OCI-LY3 (cell line): ENCODE measurements at regions not wholly inside any gene's neighbourhood (a gene's known extent, or its start where the extent isn't known, plus 50 kb on each side); places are given as distances from the start of the nearest gene placed in this dataset.

Experiments
- EZH2phosphoT487 ChIP-seq: fragments of 200-600 bp; shearing (Covaris generic); IDR thresholded peaks from 2 replicates; pipeline ENCODE4 v1.6.1; 2018; ENCODE audit warnings: antibody characterized with exemption, mixed run types, low read depth
- TF ChIP-seq, protein P1 (sequence below): fragments of 200-600, 300-600 bp; sonication (generic); IDR thresholded peaks from 2 replicates; pipeline ENCODE4 v1.5.1; 2014; ENCODE audit warnings: antibody characterized with exemption, low read length, low read depth

DNA sequence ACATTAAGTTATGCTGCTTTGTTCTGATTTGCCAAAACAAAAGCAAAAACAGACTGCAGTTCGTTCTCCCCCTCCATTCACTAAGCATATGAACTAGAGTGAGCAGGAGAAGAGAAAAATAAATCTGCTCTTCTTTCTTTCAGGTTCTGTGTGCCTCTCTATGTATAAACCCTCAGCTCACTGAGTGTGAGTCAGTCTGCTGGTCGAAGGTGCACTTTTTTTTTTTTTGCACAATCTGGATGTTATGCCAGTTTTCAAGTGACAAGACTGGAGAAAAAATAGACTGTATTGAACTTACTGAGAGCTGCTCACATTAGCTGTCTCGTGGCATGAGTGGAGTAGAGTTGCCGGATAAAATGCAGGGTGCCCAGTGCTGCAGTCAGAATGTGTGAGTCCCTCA is 244.6 kb upstream of the ATP10B start:
- TF ChIP-seq, protein P1, sequence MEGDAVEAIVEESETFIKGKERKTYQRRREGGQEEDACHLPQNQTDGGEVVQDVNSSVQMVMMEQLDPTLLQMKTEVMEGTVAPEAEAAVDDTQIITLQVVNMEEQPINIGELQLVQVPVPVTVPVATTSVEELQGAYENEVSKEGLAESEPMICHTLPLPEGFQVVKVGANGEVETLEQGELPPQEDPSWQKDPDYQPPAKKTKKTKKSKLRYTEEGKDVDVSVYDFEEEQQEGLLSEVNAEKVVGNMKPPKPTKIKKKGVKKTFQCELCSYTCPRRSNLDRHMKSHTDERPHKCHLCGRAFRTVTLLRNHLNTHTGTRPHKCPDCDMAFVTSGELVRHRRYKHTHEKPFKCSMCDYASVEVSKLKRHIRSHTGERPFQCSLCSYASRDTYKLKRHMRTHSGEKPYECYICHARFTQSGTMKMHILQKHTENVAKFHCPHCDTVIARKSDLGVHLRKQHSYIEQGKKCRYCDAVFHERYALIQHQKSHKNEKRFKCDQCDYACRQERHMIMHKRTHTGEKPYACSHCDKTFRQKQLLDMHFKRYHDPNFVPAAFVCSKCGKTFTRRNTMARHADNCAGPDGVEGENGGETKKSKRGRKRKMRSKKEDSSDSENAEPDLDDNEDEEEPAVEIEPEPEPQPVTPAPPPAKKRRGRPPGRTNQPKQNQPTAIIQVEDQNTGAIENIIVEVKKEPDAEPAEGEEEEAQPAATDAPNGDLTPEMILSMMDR: no peak
- TF ChIP-seq EZH2phosphoT487: no peak
